ENCODE measurements at regions not wholly inside any gene's neighbourhood (a gene's known extent, or its start where the extent isn't known, plus 50 kb on each side); places are given as distances from the start of the nearest gene placed in this dataset.

DNA sequence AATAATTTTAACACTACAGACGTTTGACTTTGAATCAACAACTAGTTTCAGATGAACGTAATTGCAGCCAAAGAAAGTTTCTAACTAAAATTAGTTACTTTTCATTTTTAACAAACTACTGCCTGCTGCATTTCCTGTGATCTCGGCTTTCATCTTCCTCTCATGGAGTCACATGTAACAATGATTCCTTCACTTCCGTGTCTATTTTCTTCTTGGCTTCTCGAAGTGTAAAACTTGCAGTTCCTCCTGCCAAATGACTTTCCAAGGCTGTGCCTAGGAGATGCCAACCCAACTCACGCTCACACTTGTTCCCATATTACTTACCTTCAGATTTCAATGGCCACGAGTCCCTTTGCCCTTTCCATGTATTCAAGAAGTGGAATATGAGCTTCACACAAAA lies 1406.3 kb upstream of the CELF4 start:
- no peak for DNase-seq (ENCODE audit: low spot score)

DNA sequence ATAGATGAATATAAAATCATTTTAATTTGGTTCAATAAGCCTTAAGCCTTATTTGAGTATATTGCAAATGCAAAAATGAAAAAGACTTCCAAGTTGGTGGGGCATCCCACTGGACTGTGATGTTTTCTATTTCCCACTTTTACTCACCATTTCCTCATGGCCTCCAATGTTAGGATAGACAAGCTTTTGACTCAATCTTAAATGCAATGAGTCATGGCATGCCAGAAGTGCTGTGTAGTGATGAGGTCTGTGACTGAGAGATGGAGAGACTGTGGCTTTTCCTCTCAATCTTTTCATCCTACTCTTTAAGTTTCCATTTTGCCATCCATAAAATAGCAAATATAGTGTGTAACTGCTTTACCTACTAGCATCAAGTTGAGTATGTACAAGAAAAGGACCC lies 1401.2 kb upstream of the CELF4 start:
- no peak for DNase-seq (ENCODE audit: low spot score)

DNA sequence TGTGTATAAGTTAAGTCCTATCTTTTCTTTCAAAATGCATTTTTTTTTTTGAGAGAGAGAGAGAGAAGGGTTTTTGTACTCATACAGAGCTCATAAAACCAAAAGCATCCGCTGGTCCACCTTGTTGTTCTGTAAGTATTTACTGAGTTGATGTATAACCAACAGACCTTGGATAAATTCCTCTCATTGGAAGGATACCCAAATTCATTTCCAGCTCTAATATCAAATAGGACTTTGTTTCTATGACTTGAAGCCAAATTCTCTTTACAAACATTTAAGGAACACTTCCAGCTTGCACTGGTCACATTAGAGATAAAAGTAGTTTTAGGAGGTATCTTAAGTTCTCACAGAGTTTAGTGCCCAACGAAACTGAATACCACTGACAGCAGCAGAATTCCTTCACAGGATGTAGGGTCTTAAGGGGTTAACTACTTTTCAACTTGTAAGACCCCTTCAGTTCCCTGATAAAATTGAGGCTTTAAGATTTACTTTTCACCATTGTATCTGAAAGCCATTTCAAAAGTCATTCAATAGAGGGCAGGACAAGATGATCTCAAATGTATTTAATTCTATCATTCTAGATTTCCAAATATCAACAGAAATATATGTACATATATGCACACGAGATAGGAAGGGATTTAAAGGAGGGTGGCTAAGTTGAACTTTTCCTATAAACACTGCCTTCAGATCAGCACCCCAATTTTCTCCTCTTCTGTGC lies 1398.5 kb upstream of the CELF4 start:
- DNase-seq (ENCODE audit: low spot score) = no peak

DNA sequence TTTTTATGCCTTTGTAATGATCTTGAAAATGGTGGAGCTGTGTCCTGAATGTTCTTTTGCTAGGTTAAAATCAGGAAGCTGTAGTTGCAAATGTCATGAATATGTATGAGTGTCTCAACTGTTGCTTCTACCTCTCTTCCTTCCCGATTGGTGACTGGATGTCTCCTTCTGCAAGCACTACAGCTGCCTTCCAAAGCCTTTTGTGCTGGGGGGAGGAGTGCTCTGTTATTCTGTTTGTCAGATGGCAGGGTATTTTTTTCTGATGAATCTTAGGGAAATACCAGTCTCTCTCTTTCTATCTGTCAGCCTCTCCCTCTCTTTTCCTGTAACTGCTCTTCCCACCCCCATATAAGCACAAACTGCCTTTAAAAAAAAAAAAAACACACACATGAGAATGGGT lies 1396.3 kb upstream of the CELF4 start:
- no peak for DNase-seq (ENCODE audit: low spot score)

DNA sequence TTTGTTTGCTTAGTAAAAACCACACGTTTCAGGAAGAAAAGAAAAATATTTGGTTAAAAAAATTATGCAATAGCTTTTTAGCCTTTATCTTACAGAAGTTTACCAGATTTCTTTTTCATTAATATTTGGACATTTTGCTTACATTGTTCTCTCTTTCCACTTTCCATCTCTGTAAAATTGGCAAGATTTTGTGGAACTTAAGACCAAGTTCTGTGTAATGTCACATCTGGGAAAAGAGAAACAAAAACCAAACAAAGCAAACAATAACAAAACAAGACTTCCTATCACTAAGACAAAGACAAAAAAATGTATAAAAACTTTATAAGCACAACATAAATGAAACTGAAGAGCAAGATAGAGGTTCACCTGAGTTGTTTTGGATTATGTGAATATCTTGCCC lies 1392.1 kb upstream of the CELF4 start:
- no peak for DNase-seq (ENCODE audit: low spot score)

DNA sequence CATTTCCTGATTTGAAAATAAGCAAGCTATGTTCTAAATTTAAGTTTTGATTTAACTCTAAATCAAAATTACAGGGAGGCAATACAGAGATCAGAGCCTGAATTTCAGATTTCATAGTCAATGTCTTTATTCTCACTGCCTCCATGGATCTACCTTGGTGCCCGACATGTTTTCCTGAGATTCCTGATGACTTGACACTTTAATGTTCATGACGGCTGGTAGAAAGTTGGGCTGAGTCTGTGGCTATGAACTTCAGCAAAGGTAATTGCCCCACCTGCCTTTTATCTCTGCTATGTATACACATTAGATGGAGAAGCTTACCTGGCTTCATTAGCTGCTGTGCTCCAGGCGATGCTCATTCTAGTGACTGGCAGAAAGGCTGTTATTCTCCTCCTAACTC lies 1390.5 kb upstream of the CELF4 start:
- DNase-seq (ENCODE audit: low spot score) = no peak

DNA sequence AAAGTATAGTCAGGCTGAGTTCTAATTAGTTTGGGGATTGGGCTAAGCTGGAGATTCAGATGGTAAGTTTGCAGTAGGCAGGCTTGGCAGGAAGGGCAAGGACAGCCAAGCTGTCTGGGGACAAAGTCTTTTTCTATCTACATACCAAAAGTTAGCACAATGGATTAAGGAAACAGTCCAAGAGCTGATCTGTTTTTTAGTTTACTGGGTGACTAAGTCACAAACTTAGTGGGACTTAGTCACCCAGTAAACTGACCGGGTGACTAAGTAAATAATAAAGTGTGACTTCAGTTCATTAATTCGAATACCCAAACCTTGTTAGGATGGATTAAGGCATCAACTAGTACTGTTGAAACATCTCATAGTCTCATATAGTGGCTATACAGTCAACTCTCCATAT lies 1386.0 kb upstream of the CELF4 start:
- DNase-seq (ENCODE audit: low spot score) = no peak

DNA sequence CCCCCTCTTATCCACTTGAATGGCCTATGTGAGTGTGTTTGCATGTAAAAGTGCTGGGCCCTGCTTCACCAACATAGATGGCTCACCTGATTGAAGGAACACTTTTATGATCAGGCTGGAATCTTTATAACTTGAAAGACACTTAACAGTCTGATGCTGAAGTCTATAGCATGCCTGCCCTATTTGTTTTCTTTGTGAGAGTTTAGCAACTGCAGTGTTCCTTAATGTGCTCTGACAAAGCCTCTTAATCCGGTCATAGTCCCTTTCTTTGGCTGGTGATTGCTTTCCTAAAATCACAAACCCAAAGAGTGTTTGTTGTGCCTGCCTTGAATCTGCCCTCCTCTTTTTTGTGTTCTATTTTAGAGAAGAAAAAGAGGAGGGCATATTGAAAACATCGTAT lies 1382.8 kb upstream of the CELF4 start:
- DNase-seq (ENCODE audit: low spot score) = no peak

DNA sequence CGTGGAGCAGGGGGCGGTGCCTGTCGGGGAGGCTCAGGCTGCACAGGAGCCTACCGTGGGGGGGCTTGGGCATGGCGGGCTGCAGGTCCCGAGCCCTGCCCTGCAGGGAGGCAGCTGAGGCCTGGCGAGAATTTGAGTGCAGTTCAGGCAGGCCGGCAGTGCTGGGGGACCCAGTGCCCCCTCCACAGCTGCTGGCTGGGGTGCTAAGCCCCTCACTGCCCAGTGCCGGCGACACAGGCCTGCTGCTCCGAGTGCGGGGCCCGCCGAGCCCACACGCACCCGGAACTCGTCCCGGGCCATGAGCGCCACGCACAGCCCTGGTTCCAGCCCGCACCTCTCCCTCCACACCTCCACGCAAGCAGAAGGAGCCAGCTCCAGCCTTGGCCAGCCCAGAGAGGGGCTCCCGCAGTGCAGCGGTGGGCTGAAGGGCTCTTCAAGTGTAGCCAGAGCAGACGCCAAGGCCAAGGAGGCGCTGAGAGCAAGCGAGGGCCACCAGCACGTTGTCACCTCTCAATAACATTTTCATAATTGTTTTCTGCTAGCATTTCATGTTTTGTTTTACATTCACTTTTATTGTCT lies 1378.9 kb upstream of the CELF4 start:
- DNase-seq (ENCODE audit: low spot score) = no peak

DNA sequence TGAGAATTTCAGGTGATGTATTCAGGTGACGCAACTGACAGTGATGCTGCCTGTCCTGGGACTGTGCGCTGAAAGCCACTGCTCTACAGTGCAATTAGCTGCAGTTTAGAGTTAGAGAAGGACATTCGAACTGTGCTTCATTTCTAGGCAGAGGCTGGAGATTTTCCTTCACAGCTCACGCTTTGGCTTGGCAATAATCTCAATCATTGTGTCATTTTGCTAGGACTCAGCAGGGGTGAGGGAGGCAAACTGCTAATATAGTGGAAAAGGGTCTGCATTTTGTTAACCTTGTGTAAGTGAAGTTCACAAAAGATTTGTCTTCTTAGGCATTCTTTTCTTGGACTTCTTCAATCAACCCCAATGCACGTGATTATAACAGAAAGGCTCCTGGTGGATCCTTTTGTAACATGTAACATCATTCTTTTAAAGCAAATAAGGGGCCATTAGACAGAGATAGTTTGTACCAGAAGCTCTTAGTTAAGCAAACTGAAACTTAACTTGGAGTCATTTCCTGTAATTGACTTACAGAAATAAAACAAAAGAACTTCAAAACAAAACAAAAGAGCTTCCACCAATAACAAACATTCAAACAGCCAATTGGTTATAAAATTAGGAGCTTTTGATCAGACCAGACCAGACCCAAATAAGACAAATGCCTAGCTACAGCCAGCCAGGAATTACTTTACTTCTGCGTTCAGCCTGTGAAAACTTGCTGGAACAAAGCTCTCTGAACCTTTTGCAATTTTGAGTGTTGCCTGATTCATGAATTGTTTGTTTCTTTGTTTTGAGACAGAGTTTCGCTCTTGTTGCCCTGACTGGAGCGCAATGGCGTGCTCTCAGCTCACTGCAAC lies 1376.3 kb upstream of the CELF4 start:
- no peak for DNase-seq (ENCODE audit: low spot score)

DNA sequence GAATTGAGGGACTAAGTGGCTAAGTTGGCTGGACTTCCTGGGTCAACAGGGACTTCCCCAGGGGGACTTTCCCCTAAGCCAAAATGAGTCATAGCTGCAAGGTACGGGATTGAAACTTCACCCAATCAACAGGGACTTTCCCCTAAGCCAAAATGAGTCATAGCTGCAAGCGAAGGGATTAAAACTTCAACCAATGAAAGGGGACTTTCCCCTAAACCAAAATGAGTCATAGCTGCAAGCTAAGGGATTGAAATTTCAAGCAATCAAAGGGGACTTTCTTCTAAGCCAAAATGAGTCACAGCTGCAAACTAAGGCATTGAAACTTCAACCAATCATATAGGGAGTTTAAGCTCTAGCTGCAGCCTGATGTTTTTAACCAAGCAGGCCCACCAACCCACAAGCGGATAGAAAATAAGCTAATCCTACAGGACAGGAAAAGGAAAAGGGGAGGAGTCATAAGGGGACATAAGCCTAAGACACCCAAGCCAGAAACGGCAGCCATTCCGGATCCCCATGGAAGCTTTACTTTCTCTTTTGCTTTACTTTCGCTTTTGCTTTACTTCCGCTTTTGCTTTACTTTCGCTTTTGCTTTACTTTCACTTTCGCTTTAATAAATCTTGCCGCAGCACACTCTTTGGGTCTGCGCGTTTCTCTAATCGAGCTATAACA lies 1375.4 kb upstream of the CELF4 start:
- DNase-seq (ENCODE audit: low spot score) = no peak

DNA sequence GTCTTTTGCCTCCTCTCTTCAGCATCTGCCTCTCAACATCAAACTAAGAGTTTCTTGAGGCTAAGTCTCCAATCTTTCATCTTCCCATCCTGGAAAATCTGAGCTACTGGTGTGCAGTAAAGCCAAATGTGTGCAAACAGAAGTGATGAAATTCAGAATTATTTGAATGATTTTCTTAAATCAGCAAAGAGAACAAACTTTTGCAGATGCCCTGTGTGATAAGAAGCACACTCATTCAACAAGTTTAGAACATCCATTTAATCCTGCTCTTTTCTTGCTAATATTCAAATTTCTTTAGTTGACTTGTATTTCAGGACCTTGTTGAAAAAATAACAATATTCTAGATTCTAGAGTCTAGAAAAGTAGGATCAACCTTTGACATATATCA lies 1374.9 kb upstream of the CELF4 start:
- DNase-seq (ENCODE audit: low spot score) = no peak

DNA sequence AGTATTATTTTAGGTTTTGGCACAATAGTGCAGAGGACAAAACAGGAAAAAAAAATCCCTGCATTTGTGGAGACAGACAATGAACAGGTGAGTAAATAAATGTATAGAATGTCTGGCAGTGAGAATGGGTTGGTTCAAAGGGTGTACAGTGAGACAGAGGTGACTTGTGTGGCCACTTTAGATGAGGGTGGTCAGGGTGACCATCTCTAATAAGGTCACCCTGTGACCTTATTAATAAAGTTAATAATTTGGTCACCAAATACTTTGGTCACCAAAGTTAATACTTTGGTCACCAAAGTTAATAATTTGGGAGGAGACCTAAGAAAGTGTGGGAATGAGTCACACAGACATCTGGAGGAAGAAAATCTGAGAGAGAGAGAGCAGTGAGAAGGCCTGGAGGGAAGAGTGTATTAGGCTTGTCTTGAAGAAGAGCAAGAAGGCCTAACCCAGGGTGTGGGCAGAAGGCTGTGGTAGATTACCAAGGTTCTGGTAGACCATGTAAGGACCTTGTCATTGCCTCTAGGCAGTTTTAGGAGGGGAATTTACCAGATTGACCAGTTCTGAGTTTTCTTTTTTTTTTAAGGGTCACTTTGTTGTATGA lies 1368.4 kb upstream of the CELF4 start:
- no peak for DNase-seq (ENCODE audit: low spot score)

DNA sequence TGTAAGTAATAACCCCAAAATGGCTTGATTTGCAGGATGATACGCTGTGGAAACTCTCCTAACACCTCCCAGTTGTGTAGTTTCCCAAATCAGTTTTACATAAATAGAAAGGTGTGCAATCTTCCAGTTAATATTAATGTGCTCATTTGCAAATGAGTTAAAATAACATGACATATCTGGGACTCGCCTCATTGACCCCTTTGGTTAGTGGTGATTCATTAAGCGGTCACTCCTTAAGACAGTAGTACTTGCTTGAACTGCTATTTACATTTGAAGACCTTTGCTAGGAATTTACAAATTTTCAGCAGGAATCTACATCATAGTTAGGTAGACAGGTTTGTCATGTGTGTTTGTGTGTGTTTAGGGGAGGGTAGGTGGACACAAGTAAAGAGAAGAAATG lies 1367.7 kb upstream of the CELF4 start:
- no peak for DNase-seq (ENCODE audit: low spot score)

DNA sequence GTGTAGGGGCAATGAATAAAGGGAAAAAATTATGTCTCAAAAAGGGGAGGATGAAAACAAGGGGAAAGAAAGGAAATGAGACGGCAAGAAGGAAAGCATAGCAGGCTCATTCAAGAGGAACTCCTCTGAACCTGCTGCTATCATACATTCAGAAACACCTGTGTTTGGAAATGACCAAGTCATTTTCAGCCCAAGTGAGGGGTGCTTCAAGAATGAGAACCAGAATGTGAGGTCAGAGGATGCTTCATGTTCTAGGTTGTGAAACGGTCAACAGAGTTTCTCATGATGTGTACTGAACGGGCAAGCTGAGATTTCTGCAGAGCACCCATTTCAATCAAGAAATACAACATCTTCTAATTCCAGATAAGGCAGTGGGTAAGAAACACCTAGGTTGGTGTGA lies 1367.2 kb upstream of the CELF4 start:
- no peak for DNase-seq (ENCODE audit: low spot score)

DNA sequence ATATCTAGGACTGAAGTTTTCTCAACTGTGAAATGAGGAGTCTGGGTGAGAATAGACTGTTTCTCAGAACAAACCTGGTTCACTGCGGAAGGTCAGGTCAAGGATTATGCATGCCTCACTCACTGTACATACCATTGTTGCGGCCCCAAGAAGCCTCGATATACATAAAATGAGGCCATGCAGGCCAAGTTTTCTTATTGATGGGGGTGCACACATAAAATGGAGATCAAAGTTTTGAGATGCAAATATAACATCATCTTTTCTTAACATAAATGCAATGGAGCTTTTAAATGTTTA lies 1366.1 kb upstream of the CELF4 start:
- no peak for DNase-seq (ENCODE audit: low spot score)

DNA sequence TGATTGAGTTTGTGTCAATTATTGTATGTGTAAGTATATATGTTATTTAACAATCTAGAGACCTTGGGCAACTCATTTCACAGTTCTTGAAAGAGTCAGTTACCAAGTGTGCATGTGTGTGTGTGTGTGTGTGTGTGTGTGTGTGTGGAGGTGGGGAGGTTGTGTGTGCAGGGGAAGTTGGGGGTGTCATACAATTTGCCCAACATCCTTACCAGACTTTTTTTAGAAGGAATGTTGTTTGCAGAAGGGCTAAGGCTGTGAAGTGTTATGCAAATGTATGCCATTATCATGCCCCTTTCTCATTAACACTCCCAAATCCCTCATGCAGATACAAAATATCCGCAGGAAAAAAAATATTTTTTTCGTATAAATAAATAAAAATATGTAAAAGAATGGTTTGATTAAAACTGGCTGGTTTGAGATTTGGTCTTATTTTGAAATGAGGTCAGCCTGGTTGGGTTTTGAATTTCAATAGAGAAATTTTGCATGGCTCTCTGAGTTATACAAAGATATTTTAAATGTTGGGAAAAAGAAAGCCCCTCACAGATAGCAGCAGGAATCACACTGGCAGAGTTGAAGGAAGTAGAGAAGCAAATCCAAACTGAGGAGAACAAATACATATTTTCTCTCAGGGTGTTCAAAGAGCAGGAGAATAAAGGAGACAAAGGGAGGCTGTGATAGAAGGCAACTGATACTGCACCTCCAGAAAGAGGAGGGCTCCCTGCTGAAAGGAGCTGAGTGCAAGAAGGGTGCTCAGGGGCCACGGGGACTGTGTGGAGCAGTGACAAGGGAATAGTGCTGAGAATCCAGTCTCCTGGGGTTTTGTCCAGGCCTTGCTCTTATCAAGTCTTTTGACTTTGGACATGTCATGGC lies 1365.5 kb upstream of the CELF4 start:
- DNase-seq (ENCODE audit: low spot score) = no peak

DNA sequence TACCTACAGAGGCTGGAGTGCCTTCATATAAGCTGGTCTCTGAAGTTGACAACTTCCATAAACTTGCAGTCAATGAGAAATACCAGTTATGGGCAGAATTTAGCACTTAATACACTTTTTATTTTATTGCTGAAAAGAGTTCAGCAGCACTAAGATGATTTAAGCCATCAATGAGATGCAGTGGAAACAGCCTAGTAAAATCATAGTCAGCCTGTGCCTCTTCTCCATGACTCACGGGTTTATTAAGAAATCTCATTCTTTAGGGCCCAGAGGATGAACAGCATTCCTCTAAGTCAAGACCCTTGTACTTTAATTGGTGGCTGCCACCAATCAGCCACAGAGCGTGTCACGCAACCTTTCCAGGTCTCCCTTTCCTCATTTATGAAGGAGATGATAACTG lies 1357.9 kb upstream of the CELF4 start:
- DNase-seq (ENCODE audit: low spot score) = no peak

DNA sequence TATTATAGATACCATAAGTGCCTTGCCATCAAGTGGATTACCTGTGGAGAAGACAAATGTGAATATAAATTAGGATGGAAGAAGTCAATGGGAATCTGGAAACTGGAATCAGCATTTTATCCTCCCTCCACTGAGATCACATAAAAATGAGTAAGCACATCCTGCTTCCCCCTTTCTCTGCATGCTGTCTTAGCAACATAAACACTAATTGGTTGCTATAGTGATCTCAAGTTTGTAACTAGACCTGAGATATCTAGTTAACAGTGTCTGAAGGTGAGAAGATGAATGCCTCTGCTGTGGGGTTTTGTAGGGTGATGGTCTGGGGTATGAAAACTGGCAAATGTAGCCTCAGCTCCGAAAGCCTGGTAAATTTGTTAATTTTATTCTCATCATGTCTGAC lies 1357.5 kb upstream of the CELF4 start:
- no peak for DNase-seq (ENCODE audit: low spot score)

DNA sequence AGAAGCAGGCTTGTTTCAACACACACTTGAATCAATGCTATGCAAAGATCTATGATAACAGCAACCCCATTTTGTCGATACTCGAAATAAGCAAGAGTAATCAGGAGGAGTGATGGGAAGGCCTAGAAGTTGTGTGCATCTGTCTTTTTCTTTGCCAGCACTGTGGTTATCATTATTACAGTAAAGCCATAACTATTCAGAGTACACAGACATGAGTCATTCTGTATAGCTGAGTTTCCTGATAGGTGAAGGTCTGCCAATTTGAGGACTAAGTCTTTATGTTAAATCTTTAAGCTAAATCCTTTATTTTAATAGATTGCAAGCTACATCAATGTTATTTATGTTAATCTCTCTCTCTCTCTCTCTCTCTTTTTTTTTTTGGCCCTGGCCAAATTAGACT lies 1344.4 kb upstream of the CELF4 start:
- DNase-seq (ENCODE audit: low spot score) = no peak

DNA sequence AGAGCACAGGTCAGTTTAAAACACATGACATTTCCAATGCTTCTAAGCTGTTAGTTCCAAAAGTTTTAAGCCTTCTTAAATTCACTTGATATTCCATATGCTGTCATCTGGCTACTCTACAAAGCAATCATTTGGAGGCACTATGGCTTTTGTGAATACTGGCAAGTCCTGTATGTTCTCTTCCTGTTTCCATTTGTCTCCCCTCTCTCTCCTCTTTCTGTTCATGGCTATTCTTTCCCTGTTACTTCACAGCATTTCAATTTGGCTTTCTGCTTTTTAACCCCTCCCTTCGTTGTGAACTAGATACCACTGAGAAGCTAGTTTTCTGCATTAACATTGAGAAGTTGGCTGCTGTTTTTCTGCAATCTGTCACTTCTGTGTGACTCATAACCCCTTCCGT lies 1337.2 kb upstream of the CELF4 start:
- no peak for DNase-seq (ENCODE audit: low spot score)

DNA sequence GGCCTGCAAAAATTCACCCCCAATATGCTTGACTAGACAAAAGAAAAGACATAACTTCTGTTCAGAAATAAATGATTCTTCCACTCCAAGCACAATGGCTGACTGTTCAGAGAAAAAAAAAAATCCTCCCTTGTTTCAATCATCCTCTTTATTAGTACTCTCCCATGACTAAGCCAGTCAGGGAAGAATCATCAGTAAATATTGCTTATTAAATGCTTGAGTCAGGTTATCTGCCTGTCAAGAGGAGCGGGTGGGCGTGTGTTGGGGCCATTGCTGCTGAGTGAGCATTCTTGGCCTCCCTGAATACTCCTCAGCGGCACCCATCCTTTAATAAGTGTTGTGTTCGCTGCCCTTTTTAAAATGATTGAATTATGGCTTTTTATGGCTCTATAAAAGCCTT lies 1334.8 kb upstream of the CELF4 start:
- DNase-seq (ENCODE audit: low spot score) = no peak
